Epithelial cell of proximal tubule (primary cell): ENCODE measurements at regions not wholly inside any gene's neighbourhood (a gene's known extent, or its start where the extent isn't known, plus 50 kb on each side); places are given as distances from the start of the nearest gene placed in this dataset.

Experiments
- DNase-seq: peaks from one replicate; pipeline ENCODE4 v3.0.0-alpha.2; 2011; ENCODE audit warnings: low read depth
- H3K4me3 ChIP-seq: 2 replicates; pipeline ENCODE4 v1.5.1; 2011; ENCODE audit warnings: low read depth, mild to moderate bottlenecking, low read length
- TF ChIP-seq, protein P1 (sequence below): conservative IDR thresholded peaks from 2 replicates; pipeline ENCODE4 v1.5.1; 2012; ENCODE audit warnings: low read depth, mild to moderate bottlenecking, low read length

- H3K4me3 ChIP-seq: no peak overlapping the region
- no peak for DNase-seq
- TF ChIP-seq, protein P1, sequence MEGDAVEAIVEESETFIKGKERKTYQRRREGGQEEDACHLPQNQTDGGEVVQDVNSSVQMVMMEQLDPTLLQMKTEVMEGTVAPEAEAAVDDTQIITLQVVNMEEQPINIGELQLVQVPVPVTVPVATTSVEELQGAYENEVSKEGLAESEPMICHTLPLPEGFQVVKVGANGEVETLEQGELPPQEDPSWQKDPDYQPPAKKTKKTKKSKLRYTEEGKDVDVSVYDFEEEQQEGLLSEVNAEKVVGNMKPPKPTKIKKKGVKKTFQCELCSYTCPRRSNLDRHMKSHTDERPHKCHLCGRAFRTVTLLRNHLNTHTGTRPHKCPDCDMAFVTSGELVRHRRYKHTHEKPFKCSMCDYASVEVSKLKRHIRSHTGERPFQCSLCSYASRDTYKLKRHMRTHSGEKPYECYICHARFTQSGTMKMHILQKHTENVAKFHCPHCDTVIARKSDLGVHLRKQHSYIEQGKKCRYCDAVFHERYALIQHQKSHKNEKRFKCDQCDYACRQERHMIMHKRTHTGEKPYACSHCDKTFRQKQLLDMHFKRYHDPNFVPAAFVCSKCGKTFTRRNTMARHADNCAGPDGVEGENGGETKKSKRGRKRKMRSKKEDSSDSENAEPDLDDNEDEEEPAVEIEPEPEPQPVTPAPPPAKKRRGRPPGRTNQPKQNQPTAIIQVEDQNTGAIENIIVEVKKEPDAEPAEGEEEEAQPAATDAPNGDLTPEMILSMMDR: no peak
These were observed 98.8 kb upstream of the EGFL6 start for GRCh38 chrX:13470685-13470977.

- TF ChIP-seq, protein P1: no peak
- H3K4me3 ChIP-seq: no peak overlapping the region
- peak; percentile 42 for DNase-seq
These were observed 99.3 kb upstream of the EGFL6 start for GRCh38 chrX:13469963-13470684.

- TF ChIP-seq, protein P1: no peak
- no peak overlapping the region for H3K4me3 ChIP-seq
- DNase-seq: no peak
These were observed 101.3 kb upstream of the EGFL6 start for GRCh38 chrX:13468096-13468495.

GRCh38 chrX:13467243-13467642, 102.2 kb upstream of the EGFL6 start:
- H3K4me3 ChIP-seq: no peak overlapping the region
- TF ChIP-seq, protein P1: no peak
- no peak for DNase-seq

DNA sequence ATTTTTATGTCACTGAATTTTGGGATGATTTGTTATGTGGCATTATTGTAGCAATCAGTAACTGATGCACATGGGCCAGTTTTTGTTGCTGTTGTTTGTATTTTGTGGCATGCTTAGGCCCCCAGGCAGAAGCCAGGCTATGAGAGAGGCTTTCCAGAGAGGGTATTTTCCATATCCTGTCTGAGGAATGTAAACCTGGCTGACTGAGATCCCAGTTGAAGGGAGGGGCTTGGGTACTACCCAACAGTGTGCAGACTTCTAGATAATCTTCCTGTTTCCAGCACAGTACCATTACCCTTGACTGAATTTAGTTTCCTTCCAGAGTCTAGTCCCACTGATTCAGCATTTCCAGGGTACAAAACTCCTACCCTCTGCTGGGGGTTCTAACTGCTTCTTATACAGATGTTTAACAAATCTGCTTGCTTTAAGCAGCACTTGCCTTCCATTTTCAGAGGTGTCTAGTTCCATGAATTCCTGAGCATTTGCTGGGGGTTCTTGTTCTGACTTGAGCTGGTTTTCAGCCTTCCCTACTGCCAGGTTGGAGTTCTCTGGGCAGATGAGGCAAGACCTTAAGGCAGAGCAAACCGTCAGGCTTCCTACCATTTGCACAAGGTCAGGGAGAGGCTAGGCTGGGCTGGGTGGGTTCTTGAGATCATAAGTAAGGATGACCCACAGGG, 104.7 kb upstream of the EGFL6 start:
- no peak for DNase-seq

GRCh38 chrX:13463608-13464007, 105.8 kb upstream of the EGFL6 start:
- no peak for DNase-seq
- TF ChIP-seq, protein P1: no peak
- no peak overlapping the region for H3K4me3 ChIP-seq

More for the DNA sequence above, 104.7 kb upstream of the EGFL6 start:
- TF ChIP-seq, protein P1: no peak
- H3K4me3 ChIP-seq: no peak overlapping the region

DNA sequence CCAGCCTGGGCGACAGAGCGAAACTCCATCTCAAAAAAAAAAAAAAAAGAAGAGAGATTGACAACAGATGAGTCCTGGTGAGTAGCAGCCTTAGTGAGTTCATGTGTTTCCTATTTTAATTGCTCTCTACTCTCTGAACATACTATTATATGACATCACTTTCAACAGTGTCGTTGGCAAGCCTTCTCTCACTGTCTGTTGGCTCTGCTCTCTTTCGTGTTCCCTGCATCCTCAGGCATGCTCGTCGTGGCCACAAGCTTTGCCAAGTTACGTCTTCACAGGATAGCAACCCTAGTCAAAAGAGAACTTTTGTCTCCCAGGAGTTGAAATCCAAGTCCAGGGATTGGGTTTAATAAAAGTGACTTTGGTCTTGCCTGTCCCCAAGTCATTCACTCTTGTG, 117.1 kb upstream of the EGFL6 start:
- DNase-seq: no peak
- H3K4me3 ChIP-seq: no peak overlapping the region
- TF ChIP-seq, protein P1: no peak
